ENCODE measurements at regions not wholly inside any gene's neighbourhood (a gene's known extent, or its start where the extent isn't known, plus 50 kb on each side); places are given as distances from the start of the nearest gene placed in this dataset.

GRCh38 chr1:57857809-57858208, 433.9 kb upstream of the DAB1 start:
- no peaks in the 10 kb centered on the region for H3K36me3 ChIP-seq (ENCODE audit: low read depth)
- DNase-seq (ENCODE audit: low spot score) (no peak), ATAC-seq (ENCODE audit: low read depth) (peak; percentile 75)
- no peaks in the 10 kb centered on the region for H3K9me3 ChIP-seq (ENCODE audit: severe bottlenecking)
- TF ChIP-seq CTCF (IDR thresholded peaks at IDR 0.05; ENCODE audit: poor library complexity, severe bottlenecking), result no peak
- H3K4me3 ChIP-seq (ENCODE audit: severe bottlenecking), result no peak overlapping the region
- H3K27me3 ChIP-seq (ENCODE audit: insufficient read depth, poor library complexity, severe bottlenecking), result no peaks in the 10 kb centered on the region
- peaks cover 24% of the 10 kb centered on the region for H3K4me1 ChIP-seq (ENCODE audit: insufficient read depth, poor library complexity, severe bottlenecking)
- peak overlapping the region; percentile 52 for H3K27ac ChIP-seq (ENCODE audit: poor library complexity, severe bottlenecking)

- no peak for ATAC-seq (ENCODE audit: low read depth)
- TF ChIP-seq CTCF (IDR thresholded peaks at IDR 0.05; ENCODE audit: poor library complexity, severe bottlenecking), result no peak
Measured at GRCh38 chr1:57854436-57854835, 430.6 kb upstream of the DAB1 start.

GRCh38 chr1:57850176-57850940, 426.5 kb upstream of the DAB1 start:
- no peak overlapping the region for H3K4me3 ChIP-seq (ENCODE audit: severe bottlenecking)
- TF ChIP-seq CTCF (IDR thresholded peaks at IDR 0.05; ENCODE audit: poor library complexity, severe bottlenecking), result no peak
- no peak for ATAC-seq (ENCODE audit: low read depth)
- DNase-seq (ENCODE audit: low spot score), result no peak
- H3K4me1 ChIP-seq (ENCODE audit: insufficient read depth, poor library complexity, severe bottlenecking), result peaks cover 16% of the 10 kb centered on the region
- no peaks in the 10 kb centered on the region for H3K9me3 ChIP-seq (ENCODE audit: severe bottlenecking)
- no peaks in the 10 kb centered on the region for H3K27me3 ChIP-seq (ENCODE audit: insufficient read depth, poor library complexity, severe bottlenecking)
- no peaks in the 10 kb centered on the region for H3K36me3 ChIP-seq (ENCODE audit: low read depth)
- no peak overlapping the region for H3K27ac ChIP-seq (ENCODE audit: poor library complexity, severe bottlenecking)

More at GRCh38 chr1:57854436-57854835, 430.6 kb upstream of the DAB1 start:
- Histone ChIP-seq H3K9me3 (ENCODE audit: severe bottlenecking) (no peaks in the 10 kb centered on the region), H3K27me3 (ENCODE audit: insufficient read depth, poor library complexity, severe bottlenecking) (no peaks in the 10 kb centered on the region), H3K36me3 (ENCODE audit: low read depth) (no peaks in the 10 kb centered on the region), H3K27ac (ENCODE audit: poor library complexity, severe bottlenecking) (no peak overlapping the region), H3K4me3 (ENCODE audit: severe bottlenecking) (no peak overlapping the region), H3K4me1 (ENCODE audit: insufficient read depth, poor library complexity, severe bottlenecking) (peaks cover 16% of the 10 kb centered on the region)
- no peak for DNase-seq (ENCODE audit: low spot score)

- H3K4me1 ChIP-seq (ENCODE audit: insufficient read depth, poor library complexity, severe bottlenecking), result peaks cover 35% of the 10 kb centered on the region
- no peaks in the 10 kb centered on the region for H3K36me3 ChIP-seq (ENCODE audit: low read depth)
- H3K27me3 ChIP-seq (ENCODE audit: insufficient read depth, poor library complexity, severe bottlenecking), result no peaks in the 10 kb centered on the region
- no peak for DNase-seq (ENCODE audit: low spot score)
- H3K27ac ChIP-seq (ENCODE audit: poor library complexity, severe bottlenecking), result peak overlapping the region; percentile 11
- ATAC-seq (ENCODE audit: low read depth), result peak; percentile 17; the same call in 1 of the 3 replicates
- H3K4me3 ChIP-seq (ENCODE audit: severe bottlenecking), result no peak overlapping the region
- TF ChIP-seq CTCF (IDR thresholded peaks at IDR 0.05; ENCODE audit: poor library complexity, severe bottlenecking), result no peak
- H3K9me3 ChIP-seq (ENCODE audit: severe bottlenecking), result no peaks in the 10 kb centered on the region
Measured at GRCh38 chr1:57848406-57848805, 424.5 kb upstream of the DAB1 start.

- no peak overlapping the region for H3K4me3 ChIP-seq (ENCODE audit: severe bottlenecking)
- peaks cover 42% of the 10 kb centered on the region for H3K4me1 ChIP-seq (ENCODE audit: insufficient read depth, poor library complexity, severe bottlenecking)
- H3K27ac ChIP-seq (ENCODE audit: poor library complexity, severe bottlenecking), result peak overlapping the region; percentile 98
- no peaks in the 10 kb centered on the region for H3K27me3 ChIP-seq (ENCODE audit: insufficient read depth, poor library complexity, severe bottlenecking)
- DNase-seq (ENCODE audit: low spot score), result peak; percentile 80
- H3K36me3 ChIP-seq (ENCODE audit: low read depth), result no peaks in the 10 kb centered on the region
- TF ChIP-seq CTCF (IDR thresholded peaks at IDR 0.05; ENCODE audit: poor library complexity, severe bottlenecking), result no peak
- ATAC-seq (ENCODE audit: low read depth), result peak; percentile 85
- H3K9me3 ChIP-seq (ENCODE audit: severe bottlenecking), result no peaks in the 10 kb centered on the region
Measured at GRCh38 chr1:57845041-57845440, 421.2 kb upstream of the DAB1 start.
